ENCODE measurements at regions not wholly inside any gene's neighbourhood (a gene's known extent, or its start where the extent isn't known, plus 50 kb on each side); places are given as distances from the start of the nearest gene placed in this dataset.

DNA sequence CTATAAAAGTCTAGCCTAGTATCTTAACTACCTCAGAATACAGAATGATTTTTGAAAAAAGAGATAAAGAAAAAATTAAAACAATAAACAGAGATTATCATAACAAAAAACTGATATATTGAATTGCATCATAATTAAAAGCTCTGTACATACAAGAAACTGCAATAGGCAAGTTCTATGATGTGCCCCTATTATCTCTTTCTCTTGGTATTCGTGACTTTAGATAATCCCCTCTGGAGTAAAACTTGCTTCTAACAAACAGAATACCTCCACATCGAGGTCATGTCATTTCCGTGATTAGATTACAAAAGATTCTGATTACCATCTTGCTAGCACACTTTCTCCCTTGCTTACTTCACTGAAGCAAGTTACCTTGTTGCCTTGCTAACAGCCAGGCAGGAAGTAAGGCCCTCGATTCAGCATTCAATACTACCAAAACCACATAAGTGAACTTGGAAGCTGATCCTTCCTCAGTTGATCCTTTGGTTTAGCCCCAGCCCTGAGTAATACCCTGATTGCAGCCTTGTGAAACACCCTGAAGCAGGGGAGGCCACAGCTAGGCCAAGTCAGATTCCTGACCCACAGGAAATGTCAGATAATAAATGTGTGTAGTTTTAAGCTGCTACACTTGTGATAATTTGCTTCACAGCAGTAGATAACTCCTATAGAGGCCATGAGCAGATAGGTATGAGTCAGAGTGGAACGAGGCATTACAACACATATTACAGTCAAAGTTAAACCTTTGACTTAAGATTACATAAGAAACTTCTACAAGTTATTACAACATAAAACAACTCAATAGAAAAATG, 53.7 kb upstream of the TMX4 start:
- Histone ChIP-seq H3K9me3 (ENCODE audit: control insufficient read depth in 2 of 3, insufficient read depth in 1 of 3, low read length in 3 of 3) (no peaks in the 10 kb centered on the region), H3K4me3 (ENCODE audit: low read length in 3 of 3) (no peak overlapping the region), H3K27me3 (ENCODE audit: control insufficient read depth, insufficient read depth, low read length) (no peaks in the 10 kb centered on the region), H3K4me1 (ENCODE audit: control insufficient read depth in 2 of 3, insufficient read depth in 2 of 3, low read depth in 1 of 3, low read length in 3 of 3) (no peaks in the 10 kb centered on the region), H3K9ac (ENCODE audit: low read length in 3 of 3) (no peak overlapping the region), H3K36me3 (ENCODE audit: control insufficient read depth in 2 of 3, insufficient read depth in 3 of 3, low read length in 3 of 3) (no peaks in the 10 kb centered on the region), H3K27ac (ENCODE audit: low read depth in 2 of 2, low read length in 2 of 2) (no peak overlapping the region)
- TF ChIP-seq, protein P1, sequence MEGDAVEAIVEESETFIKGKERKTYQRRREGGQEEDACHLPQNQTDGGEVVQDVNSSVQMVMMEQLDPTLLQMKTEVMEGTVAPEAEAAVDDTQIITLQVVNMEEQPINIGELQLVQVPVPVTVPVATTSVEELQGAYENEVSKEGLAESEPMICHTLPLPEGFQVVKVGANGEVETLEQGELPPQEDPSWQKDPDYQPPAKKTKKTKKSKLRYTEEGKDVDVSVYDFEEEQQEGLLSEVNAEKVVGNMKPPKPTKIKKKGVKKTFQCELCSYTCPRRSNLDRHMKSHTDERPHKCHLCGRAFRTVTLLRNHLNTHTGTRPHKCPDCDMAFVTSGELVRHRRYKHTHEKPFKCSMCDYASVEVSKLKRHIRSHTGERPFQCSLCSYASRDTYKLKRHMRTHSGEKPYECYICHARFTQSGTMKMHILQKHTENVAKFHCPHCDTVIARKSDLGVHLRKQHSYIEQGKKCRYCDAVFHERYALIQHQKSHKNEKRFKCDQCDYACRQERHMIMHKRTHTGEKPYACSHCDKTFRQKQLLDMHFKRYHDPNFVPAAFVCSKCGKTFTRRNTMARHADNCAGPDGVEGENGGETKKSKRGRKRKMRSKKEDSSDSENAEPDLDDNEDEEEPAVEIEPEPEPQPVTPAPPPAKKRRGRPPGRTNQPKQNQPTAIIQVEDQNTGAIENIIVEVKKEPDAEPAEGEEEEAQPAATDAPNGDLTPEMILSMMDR (IDR thresholded peaks at IDR 0.05; ENCODE audit: borderline replicate concordance, extremely low read depth, insufficient read depth) = no peak
- intact Hi-C loops (cut with DNase I) = no loop called here
- FAIRE-seq (no peak), DNase-seq (no peak)

DNA sequence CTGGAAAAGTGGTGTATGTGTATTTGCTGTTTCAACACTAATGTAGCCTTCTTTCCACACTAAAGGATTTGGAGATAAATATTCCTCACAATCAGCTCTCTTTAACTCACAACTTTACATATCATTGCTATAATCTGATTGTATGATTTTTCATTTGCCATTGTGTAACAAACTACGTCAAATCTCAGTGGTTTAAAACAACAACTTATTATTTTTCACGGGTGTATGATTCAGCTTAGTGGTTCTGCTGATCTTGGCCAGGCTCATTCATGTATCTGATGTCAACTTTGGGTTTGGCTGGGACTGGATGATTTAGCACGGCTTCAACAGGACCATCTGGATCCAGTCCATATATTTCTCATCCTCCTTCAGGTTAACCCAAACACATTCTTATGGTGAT, 55.4 kb upstream of the TMX4 start:
- Histone ChIP-seq H3K27ac (ENCODE audit: low read depth in 2 of 2, low read length in 2 of 2) (no peak overlapping the region), H3K27me3 (ENCODE audit: control insufficient read depth, insufficient read depth, low read length) (no peaks in the 10 kb centered on the region), H3K9me3 (ENCODE audit: control insufficient read depth in 2 of 3, insufficient read depth in 1 of 3, low read length in 3 of 3) (no peaks in the 10 kb centered on the region), H3K36me3 (ENCODE audit: control insufficient read depth in 2 of 3, insufficient read depth in 3 of 3, low read length in 3 of 3) (no peaks in the 10 kb centered on the region), H3K4me3 (ENCODE audit: low read length in 3 of 3) (no peak overlapping the region), H3K9ac (ENCODE audit: low read length in 3 of 3) (no peak overlapping the region), H3K4me1 (ENCODE audit: control insufficient read depth in 2 of 3, insufficient read depth in 2 of 3, low read depth in 1 of 3, low read length in 3 of 3) (no peaks in the 10 kb centered on the region)
- intact Hi-C loops (cut with DNase I) = no loop called here
- no peak for FAIRE-seq
- no peak for DNase-seq
- TF ChIP-seq, protein P1 (IDR thresholded peaks at IDR 0.05; ENCODE audit: borderline replicate concordance, extremely low read depth, insufficient read depth) = no peak

DNA sequence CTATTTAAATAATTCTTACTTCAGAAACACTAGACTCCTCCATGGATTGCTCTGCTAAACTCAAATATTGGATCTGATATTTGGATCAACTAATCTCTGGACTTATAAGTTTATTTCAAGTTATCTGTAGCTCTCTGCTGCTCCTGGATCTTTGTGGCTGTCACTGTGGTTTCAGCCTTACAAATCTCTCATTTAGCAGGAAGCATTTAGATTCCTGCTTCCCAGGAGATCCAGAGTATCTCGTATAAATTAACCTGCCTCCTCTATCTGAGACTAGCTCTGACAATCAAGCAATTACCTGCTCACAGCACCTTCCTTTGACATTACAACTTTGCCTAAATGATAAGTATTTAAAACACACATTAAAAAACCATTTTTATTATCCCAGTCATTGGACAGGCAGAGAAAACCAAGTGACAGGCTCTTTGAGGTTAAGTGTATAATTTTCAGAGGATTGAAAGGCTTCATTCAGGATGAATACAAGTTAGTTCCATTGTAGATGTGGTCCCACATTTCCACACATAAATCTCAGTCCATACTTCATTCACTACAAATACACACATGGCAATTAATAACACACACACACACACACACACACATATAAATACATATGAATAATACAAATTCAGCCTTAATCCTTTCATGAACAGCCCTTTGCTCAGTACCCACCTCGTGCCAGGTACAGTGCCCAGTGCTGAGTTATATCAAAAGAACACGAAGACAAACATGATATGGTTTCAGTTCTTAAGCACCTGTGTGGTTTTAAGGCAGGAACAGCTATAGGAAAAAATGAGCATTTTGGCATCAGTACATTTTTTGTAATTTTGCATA, 55.5 kb upstream of the PLCB1 start:
- Histone ChIP-seq H3K4me1 (ENCODE audit: control insufficient read depth in 2 of 3, insufficient read depth in 2 of 3, low read depth in 1 of 3, low read length in 3 of 3) (no peaks in the 10 kb centered on the region), H3K27ac (ENCODE audit: low read depth in 2 of 2, low read length in 2 of 2) (no peak overlapping the region), H3K9me3 (ENCODE audit: control insufficient read depth in 2 of 3, insufficient read depth in 1 of 3, low read length in 3 of 3) (no peaks in the 10 kb centered on the region), H3K4me3 (ENCODE audit: low read length in 3 of 3) (no peak overlapping the region), H3K27me3 (ENCODE audit: control insufficient read depth, insufficient read depth, low read length) (no peaks in the 10 kb centered on the region), H3K36me3 (ENCODE audit: control insufficient read depth in 2 of 3, insufficient read depth in 3 of 3, low read length in 3 of 3) (no peaks in the 10 kb centered on the region), H3K9ac (ENCODE audit: low read length in 3 of 3) (no peak overlapping the region)
- intact Hi-C loops (cut with DNase I) = no loop called here
- FAIRE-seq (no peak), DNase-seq (no peak)
- TF ChIP-seq, protein P1 (IDR thresholded peaks at IDR 0.05; ENCODE audit: borderline replicate concordance, extremely low read depth, insufficient read depth) = no peak

All from kidney (tissue), 13 donors.